ENCODE measurements at regions not wholly inside any gene's neighbourhood (a gene's known extent, or its start where the extent isn't known, plus 50 kb on each side); places are given as distances from the start of the nearest gene placed in this dataset.

- TF ChIP-seq, protein P1, sequence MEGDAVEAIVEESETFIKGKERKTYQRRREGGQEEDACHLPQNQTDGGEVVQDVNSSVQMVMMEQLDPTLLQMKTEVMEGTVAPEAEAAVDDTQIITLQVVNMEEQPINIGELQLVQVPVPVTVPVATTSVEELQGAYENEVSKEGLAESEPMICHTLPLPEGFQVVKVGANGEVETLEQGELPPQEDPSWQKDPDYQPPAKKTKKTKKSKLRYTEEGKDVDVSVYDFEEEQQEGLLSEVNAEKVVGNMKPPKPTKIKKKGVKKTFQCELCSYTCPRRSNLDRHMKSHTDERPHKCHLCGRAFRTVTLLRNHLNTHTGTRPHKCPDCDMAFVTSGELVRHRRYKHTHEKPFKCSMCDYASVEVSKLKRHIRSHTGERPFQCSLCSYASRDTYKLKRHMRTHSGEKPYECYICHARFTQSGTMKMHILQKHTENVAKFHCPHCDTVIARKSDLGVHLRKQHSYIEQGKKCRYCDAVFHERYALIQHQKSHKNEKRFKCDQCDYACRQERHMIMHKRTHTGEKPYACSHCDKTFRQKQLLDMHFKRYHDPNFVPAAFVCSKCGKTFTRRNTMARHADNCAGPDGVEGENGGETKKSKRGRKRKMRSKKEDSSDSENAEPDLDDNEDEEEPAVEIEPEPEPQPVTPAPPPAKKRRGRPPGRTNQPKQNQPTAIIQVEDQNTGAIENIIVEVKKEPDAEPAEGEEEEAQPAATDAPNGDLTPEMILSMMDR (IDR thresholded peaks at IDR 0.05): no peak
- H3K9me3 Mint-ChIP-seq: no peaks in the 10 kb centered on the region; the same call in 1 of the 2 replicates
These were observed 100.4 kb downstream of the SLC10A2 start for GRCh38 chr13:102965802-102966201.

DNA sequence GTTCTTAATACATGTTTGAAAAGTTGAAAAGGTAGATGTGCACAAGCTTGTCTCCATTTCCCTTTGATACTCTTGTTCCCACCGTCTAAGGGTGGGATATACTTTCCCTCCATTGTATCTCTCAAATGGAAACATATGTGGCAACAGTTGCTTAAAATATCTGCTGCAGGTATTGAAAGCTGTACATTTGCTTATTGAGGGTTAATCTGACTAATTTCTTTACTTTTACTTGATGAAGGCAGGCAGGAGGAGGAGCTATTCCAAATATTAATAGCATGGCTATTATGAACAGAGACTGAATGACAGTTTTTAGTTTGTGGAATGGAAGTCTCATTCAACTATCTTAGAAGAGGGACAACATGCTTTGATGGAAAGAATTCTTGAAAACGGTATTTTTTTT is 103.8 kb downstream of the SLC10A2 start:
- Mint-ChIP-seq H3K36me3 (ENCODE audit: low read depth) (no peaks in the 10 kb centered on the region), H3K4me1 (ENCODE audit: low read depth) (no peaks in the 10 kb centered on the region)
- TF ChIP-seq, protein P1 (IDR thresholded peaks at IDR 0.05): no peak

More at GRCh38 chr13:102965802-102966201, 100.4 kb downstream of the SLC10A2 start:
- Mint-ChIP-seq H3K27ac (no peak overlapping the region), H3K4me3 (no peak overlapping the region), H3K36me3 (ENCODE audit: low read depth) (no peaks in the 10 kb centered on the region), H3K4me1 (ENCODE audit: low read depth) (no peaks in the 10 kb centered on the region), H3K27me3 (ENCODE audit: insufficient read depth) (no peaks in the 10 kb centered on the region; the same call in 1 of the 2 replicates)
- no peak for DNase-seq

GRCh38 chr13:102960959-102961358 is 105.3 kb downstream of the SLC10A2 start:
- DNase-seq: no peak
- Mint-ChIP-seq H3K4me1 (ENCODE audit: low read depth) (no peaks in the 10 kb centered on the region), H3K36me3 (ENCODE audit: low read depth) (no peaks in the 10 kb centered on the region), H3K27me3 (ENCODE audit: insufficient read depth) (no peaks in the 10 kb centered on the region; the same call in 1 of the 2 replicates), H3K9me3 (no peaks in the 10 kb centered on the region), H3K4me3 (no peak overlapping the region), H3K27ac (no peak overlapping the region)
- TF ChIP-seq, protein P1 (IDR thresholded peaks at IDR 0.05): no peak

More for the DNA sequence above, 103.8 kb downstream of the SLC10A2 start:
- DNase-seq: no peak
- no peak overlapping the region for H3K4me3 Mint-ChIP-seq
- H3K9me3 Mint-ChIP-seq: no peaks in the 10 kb centered on the region; the same call in 1 of the 2 replicates
- H3K27ac Mint-ChIP-seq: no peak overlapping the region
- H3K27me3 Mint-ChIP-seq (ENCODE audit: insufficient read depth): no peaks in the 10 kb centered on the region; the same call in 1 of the 2 replicates

DNA sequence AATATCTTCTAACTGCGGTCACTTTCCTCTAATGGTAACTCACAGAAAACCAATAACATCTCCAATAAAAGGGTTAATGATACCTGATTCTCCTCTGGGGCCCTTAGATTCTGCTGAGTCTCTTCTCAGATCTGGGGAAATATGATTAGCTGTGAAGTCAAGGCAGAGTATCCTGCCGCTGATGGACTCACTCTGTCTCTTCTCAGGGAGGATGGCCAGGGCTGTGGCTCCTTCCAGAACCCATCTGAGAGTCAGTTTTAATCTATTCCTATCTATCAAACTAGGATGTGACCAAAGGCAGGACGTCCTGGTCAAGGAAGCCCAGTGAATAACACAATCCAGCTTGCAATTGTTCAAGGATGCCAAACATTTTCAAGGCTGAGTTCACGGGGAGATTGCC is 109.8 kb downstream of the SLC10A2 start:
- Mint-ChIP-seq H3K27ac (no peak overlapping the region), H3K9me3 (peaks cover 12% of the 10 kb centered on the region), H3K27me3 (ENCODE audit: insufficient read depth) (peaks cover 1% of the 10 kb centered on the region; the same call in 1 of the 2 replicates), H3K4me1 (ENCODE audit: low read depth) (no peaks in the 10 kb centered on the region), H3K36me3 (ENCODE audit: low read depth) (no peaks in the 10 kb centered on the region), H3K4me3 (no peak overlapping the region)
- TF ChIP-seq, protein P1 (IDR thresholded peaks at IDR 0.05): no peak
- no peak for DNase-seq

- Mint-ChIP-seq H3K36me3 (ENCODE audit: low read depth) (no peaks in the 10 kb centered on the region), H3K4me3 (no peak overlapping the region), H3K27me3 (ENCODE audit: insufficient read depth) (peaks cover 1% of the 10 kb centered on the region; the same call in 1 of the 2 replicates), H3K4me1 (ENCODE audit: low read depth) (no peaks in the 10 kb centered on the region), H3K9me3 (peaks cover 15% of the 10 kb centered on the region), H3K27ac (no peak overlapping the region)
- DNase-seq: no peak
- TF ChIP-seq, protein P1 (IDR thresholded peaks at IDR 0.05): no peak
These were observed 108.5 kb downstream of the ERCC5 start for GRCh38 chr13:102954350-102954749.

DNA sequence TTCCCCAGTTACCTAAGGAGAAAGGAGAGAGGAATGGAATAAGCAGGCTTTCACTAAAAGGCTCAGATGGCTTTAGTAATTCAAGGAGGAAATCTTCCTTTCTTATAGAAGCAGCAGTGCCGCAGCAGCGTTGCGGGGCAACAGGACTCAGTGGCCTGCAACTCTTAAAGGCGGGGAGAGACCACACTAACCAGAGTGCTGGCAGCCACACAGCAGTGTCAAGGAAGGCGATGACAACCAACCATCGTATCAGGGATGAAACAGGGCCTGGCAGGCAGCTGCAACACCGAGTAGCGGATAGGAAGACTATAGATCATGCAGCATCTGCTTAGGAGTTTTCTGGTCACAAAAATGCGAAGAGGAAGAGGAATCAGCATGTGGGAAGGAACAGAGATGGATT is 106.0 kb downstream of the ERCC5 start:
- H3K9me3 Mint-ChIP-seq: peaks cover 15% of the 10 kb centered on the region
- no peaks in the 10 kb centered on the region for H3K4me1 Mint-ChIP-seq (ENCODE audit: low read depth)
- no peaks in the 10 kb centered on the region for H3K36me3 Mint-ChIP-seq (ENCODE audit: low read depth)
- TF ChIP-seq, protein P1 (IDR thresholded peaks at IDR 0.05): no peak
- no peak for DNase-seq
- H3K27ac Mint-ChIP-seq: no peak overlapping the region
- H3K27me3 Mint-ChIP-seq (ENCODE audit: insufficient read depth): peaks cover 1% of the 10 kb centered on the region; the same call in 1 of the 2 replicates
- H3K4me3 Mint-ChIP-seq: no peak overlapping the region
